SK-N-SH (cell line): ENCODE measurements at regions not wholly inside any gene's neighbourhood (a gene's known extent, or its start where the extent isn't known, plus 50 kb on each side); places are given as distances from the start of the nearest gene placed in this dataset.

Source experiments
- CTCF ChIA-PET: fragments of 300-600, 350-600 bp; formaldehyde crosslinking; extraction: SDS; loops from one replicate; lab custom pipeline; 2021; lab: Yijun Ruan, JAX
- POLR2A ChIA-PET: fragments of 350-600 bp; sonication (Branson Sonifier 250); formaldehyde crosslinking; extraction: SDS; loops from one replicate; lab custom pipeline; 2020; ENCODE audit warnings: antibody characterized with exemption, inconsistent platforms; lab: Yijun Ruan, JAX
- DNase-seq: peaks from one replicate; pipeline ENCODE4 v3.0.0; 2012
- H2AFZ ChIP-seq: fragments of 200-600 bp; sonication (generic); 2 replicates; pipeline ENCODE4 v1.8.1; 2016; ENCODE audit warnings: antibody characterized with exemption, mild to moderate bottlenecking, low read depth
- H3F3A ChIP-seq: fragments of 200-600 bp; sonication (generic); replicated peaks from 2 replicates; pipeline ENCODE3; 2016; ENCODE audit warnings: antibody characterized with exemption, mild to moderate bottlenecking; ENCODE audit not compliant: insufficient read depth
- H3K27ac ChIP-seq, 2 experiments: fragments of 200-500 bp in 1 of 2; fragments of 200-600 bp in 1 of 2; sonication (Bioruptor generic) in 1 of 2; sonication (generic), shearing (Covaris generic) in 1 of 2; 2 replicates each; pipeline versions ENCODE4 v1.5.1 to v1.6.1; 2014 to 2016; ENCODE audit warnings: low read depth in 2 of 2, inconsistent platforms in 1 of 2, low read length in 1 of 2, mild to moderate bottlenecking in 1 of 2, mixed read lengths in 1 of 2
- H3K27me3 ChIP-seq: fragments of 200-600 bp; sonication (generic), shearing (Covaris generic); 2 replicates; pipeline ENCODE4 v1.6.1; 2016; ENCODE audit warnings: mixed run types; ENCODE audit not compliant: insufficient read depth
- H3K36me3 ChIP-seq, 2 experiments: fragments of 200-500 bp in 1 of 2; fragments of 200-600 bp in 1 of 2; sonication (Bioruptor generic) in 1 of 2; sonication (generic) in 1 of 2; replicated peaks in 1 of 2; 2 replicates each; pipeline versions ENCODE3 to v1.5.1; 2014 to 2016; ENCODE audit warnings: low read length in 1 of 2, mild to moderate bottlenecking in 1 of 2; ENCODE audit not compliant: insufficient read depth in 2 of 2, control insufficient read depth in 1 of 2
- H3K4me1 ChIP-seq, 2 experiments: fragments of 200-500 bp in 1 of 2; fragments of 200-600 bp in 1 of 2; sonication (Bioruptor generic) in 1 of 2; sonication (generic), shearing (Covaris generic) in 1 of 2; 2 replicates each; pipeline versions ENCODE4 v1.5.1 to v1.6.1; 2014 to 2016; ENCODE audit warnings: low read depth in 1 of 2, low read length in 1 of 2, mixed run types in 1 of 2; ENCODE audit not compliant: insufficient read depth in 2 of 2, control insufficient read depth in 1 of 2
- H3K4me2 ChIP-seq: fragments of 200-600 bp; sonication (generic), shearing (Covaris generic); 2 replicates; pipeline ENCODE4 v1.6.1; 2017; ENCODE audit warnings: mixed run types
- H3K4me3 ChIP-seq, 2 experiments: fragments of 200-500 bp in 1 of 2; fragments of 200-600 bp in 1 of 2; sonication (Bioruptor generic) in 1 of 2; sonication (generic), shearing (Covaris generic) in 1 of 2; 2 replicates each; pipeline versions ENCODE4 v1.5.1 to v1.8.1; 2014 to 2016; ENCODE audit warnings: low read depth in 2 of 2, inconsistent platforms in 1 of 2, low read length in 1 of 2, mild to moderate bottlenecking in 1 of 2, mixed read lengths in 1 of 2, moderate library complexity in 1 of 2
- H3K79me2 ChIP-seq: fragments of 200-600 bp; sonication (generic); 2 replicates; pipeline ENCODE4 v1.8.1; 2017; ENCODE audit warnings: mild to moderate bottlenecking; ENCODE audit not compliant: insufficient read depth
- H3K9ac ChIP-seq: fragments of 200-600 bp; sonication (generic); 2 replicates; pipeline ENCODE4 v1.6.1; 2017; ENCODE audit warnings: mixed run types
- H3K9me2 ChIP-seq: fragments of 200-600 bp; sonication (generic); 2 replicates; pipeline ENCODE4 v1.6.1; 2017; ENCODE audit warnings: mixed run types
- H3K9me3 ChIP-seq: fragments of 200-600 bp; sonication (generic); 2 replicates; pipeline ENCODE4 v1.6.1; 2017; ENCODE audit warnings: mixed run types, mild to moderate bottlenecking, moderate library complexity
- H4K20me1 ChIP-seq: fragments of 200-600 bp; sonication (generic); 2 replicates; pipeline ENCODE4 v1.6.1; 2017; ENCODE audit warnings: mild to moderate bottlenecking, mixed run types; ENCODE audit not compliant: insufficient read depth
- CTCF ChIP-seq: fragments of 200-600 bp; sonication (generic); IDR thresholded peaks from 2 replicates; pipeline ENCODE4 v1.6.1; 2017; ENCODE audit warnings: antibody characterized with exemption, mild to moderate bottlenecking, moderate library complexity
- ELF1 ChIP-seq: IDR thresholded peaks from 2 replicates; pipeline ENCODE4 v1.4.0; 2012
- EP300 ChIP-seq, 2 experiments: IDR thresholded peaks; 2 replicates each; pipeline versions ENCODE4 v1.4.0 to v1.6.1; 2012; ENCODE audit warnings: borderline replicate concordance in 1 of 2, low read depth in 1 of 2, low read length in 1 of 2
- FOXM1 ChIP-seq: IDR thresholded peaks from 2 replicates; pipeline ENCODE4 v1.4.0; 2012; ENCODE audit warnings: low read depth, mild to moderate bottlenecking
- GABPA ChIP-seq: IDR thresholded peaks from 2 replicates; pipeline ENCODE4 v1.4.0; 2012; ENCODE audit warnings: low read depth, mild to moderate bottlenecking
- IRF3 ChIP-seq: fragments of 150-350 bp; IDR thresholded peaks from 2 replicates; pipeline ENCODE4 v1.6.1; 2016; ENCODE audit warnings: mild to moderate bottlenecking, low read depth, low read length
- JUND ChIP-seq: IDR thresholded peaks from 2 replicates; pipeline ENCODE4 v1.4.0; 2012
- MAX ChIP-seq: IDR thresholded peaks from 2 replicates; pipeline ENCODE4 v1.4.0; 2012; ENCODE audit warnings: low read depth
- NRF1 ChIP-seq: IDR thresholded peaks from 2 replicates; pipeline ENCODE4 v1.6.1; 2012; ENCODE audit warnings: low read depth, mild to moderate bottlenecking, low read length
- RCOR1 ChIP-seq: fragments of 150-350 bp; IDR thresholded peaks from 2 replicates; pipeline ENCODE4 v1.6.1; 2017; ENCODE audit warnings: antibody characterized with exemption, low read length
- TAF1 ChIP-seq: IDR thresholded peaks from 2 replicates; pipeline ENCODE4 v1.6.1; 2012; ENCODE audit warnings: low read depth, mild to moderate bottlenecking, low read length, moderate library complexity, borderline replicate concordance
- USF1 ChIP-seq: IDR thresholded peaks from 2 replicates; pipeline ENCODE4 v1.4.0; 2012; ENCODE audit warnings: low read depth, borderline replicate concordance
- USF2 ChIP-seq: fragments of 150-350 bp; IDR thresholded peaks from 2 replicates; pipeline ENCODE4 v1.6.1; 2017; ENCODE audit warnings: antibody characterized with exemption, low read length, low read depth, borderline replicate concordance
- YY1 ChIP-seq: IDR thresholded peaks from 2 replicates; pipeline ENCODE4 v1.4.0; 2012; ENCODE audit warnings: low read depth, mild to moderate bottlenecking
- ZBTB33 ChIP-seq: IDR thresholded peaks from 2 replicates; pipeline ENCODE4 v1.4.0; 2012; ENCODE audit warnings: low read depth, borderline replicate concordance
- WGBS: methylation state at CpG from one replicate; pipeline ENCODE4 v1.1.6; 2017; ENCODE audit warnings: low lambda C conversion rate; 5-methylcytosine and 5-hydroxymethylcytosine counted together

GRCh38 chr2:38475567-38475881, 98.5 kb upstream of the ATL2 start:
- Histone ChIP-seq H3K4me1 (no peaks in the 10 kb centered on the region; a peak in 1 of 4 replicates), H3K9me2 (no peaks in the 10 kb centered on the region), H3K79me2 (no peaks in the 10 kb centered on the region), H3K27me3 (no peaks in the 10 kb centered on the region; the same call in 1 of the 2 replicates), H4K20me1 (no peaks in the 10 kb centered on the region), H3K9ac (no peak overlapping the region), H3K4me2 (no peak overlapping the region)
- DNase-seq, result no peak
- CTCF ChIA-PET, result interaction anchor here (0.9 to 2.7 kb wide), 4 partner anchors 9 to 35 kb away, joined by 3 to 13 read pairs (median 4); no protein-coding TSS in a partner anchor
- TF ChIP-seq USF2 (no peak), TAF1 (no peak), FOXM1 (no peak), ZBTB33 (no peak), USF1 (no peak), RCOR1 (no peak)
- TF ChIP-seq, all 33 proteins: peak for 0
- H2AFZ ChIP-seq, result no peak overlapping the region
- no peaks in the 10 kb centered on the region for H3K36me3 ChIP-seq
- H3F3A ChIP-seq, result no peaks in the 10 kb centered on the region
- POLR2A ChIA-PET, result no interaction called here
- H3K27ac ChIP-seq, result no peak overlapping the region
- 87% methylated on average over 3 of the region's 3 CpGs for WGBS
- no peak overlapping the region for H3K4me3 ChIP-seq
- no peaks in the 10 kb centered on the region for H3K9me3 ChIP-seq

- POLR2A ChIA-PET, result no interaction called here
- Histone ChIP-seq H2AFZ (no peak overlapping the region), H3F3A (no peaks in the 10 kb centered on the region), H3K36me3 (no peaks in the 10 kb centered on the region), H3K27ac (no peak overlapping the region), H4K20me1 (no peaks in the 10 kb centered on the region), H3K9ac (no peak overlapping the region), H3K27me3 (no peaks in the 10 kb centered on the region; the same call in 1 of the 2 replicates), H3K79me2 (no peaks in the 10 kb centered on the region), H3K4me3 (no peak overlapping the region), H3K4me2 (no peak overlapping the region), H3K9me3 (no peaks in the 10 kb centered on the region), H3K9me2 (no peaks in the 10 kb centered on the region), H3K4me1 (no peaks in the 10 kb centered on the region; a peak in 1 of 4 replicates)
- TF ChIP-seq YY1 (no peak), ZBTB33 (no peak), IRF3 (no peak), USF1 (no peak), ELF1 (no peak), CTCF (no peak), GABPA (no peak), NRF1 (no peak), EP300 (IDR thresholded peaks at IDR 0.05; ENCODE audit: borderline replicate concordance in 1 of 2, low read depth in 1 of 2, low read length in 1 of 2) (no peak), MAX (no peak), JUND (no peak)
- CTCF ChIA-PET, result interaction anchor here (1.0 to 2.7 kb wide), 6 partner anchors 10 to 159 kb away, joined by 3 to 13 read pairs (median 6); partner anchors contain the start of gene ATL2
- no peak for DNase-seq
- 75% methylated on average over 6 of the region's 6 CpGs for WGBS
Measured at GRCh38 chr2:38474715-38475566, 97.9 kb upstream of the ATL2 start.
